Caki2 (cell line): ENCODE measurements at regions not wholly inside any gene's neighbourhood (a gene's known extent, or its start where the extent isn't known, plus 50 kb on each side); places are given as distances from the start of the nearest gene placed in this dataset.

Experiments used
- DNase-seq: peaks from one replicate; pipeline ENCODE4 v3.0.0-alpha.2; 2015; ENCODE audit warnings: low read depth
- in situ Hi-C: cut with HindIII; loops from 2 replicates; pipeline ENCODE4 v1.10.0; 2016; ENCODE audit warnings: low sequenced_read_pairs, low pct_unique_long_range_greater_than_20kb, mixed read lengths

DNA sequence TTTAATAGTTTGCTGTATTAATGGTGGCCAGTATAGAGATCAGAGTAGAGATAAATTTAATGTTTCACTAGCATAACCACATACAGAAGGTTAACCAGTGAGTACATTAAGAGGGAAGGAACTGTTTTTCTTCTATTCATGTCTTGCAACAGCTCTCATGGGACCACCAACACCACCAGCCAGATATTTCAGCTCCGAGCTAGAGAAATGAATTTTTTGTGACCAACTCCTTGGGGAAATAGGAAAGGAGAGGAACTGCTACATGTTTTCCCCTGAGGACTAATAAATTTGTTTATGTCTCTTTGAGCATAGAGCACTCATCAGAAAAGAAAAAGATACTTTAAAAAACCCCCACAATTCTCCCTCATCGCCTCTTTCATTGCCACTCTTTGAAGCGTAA, 247.5 kb downstream of the MBNL1 start:
- DNase-seq = no peak
- in situ Hi-C loops = no loop called here

DNA sequence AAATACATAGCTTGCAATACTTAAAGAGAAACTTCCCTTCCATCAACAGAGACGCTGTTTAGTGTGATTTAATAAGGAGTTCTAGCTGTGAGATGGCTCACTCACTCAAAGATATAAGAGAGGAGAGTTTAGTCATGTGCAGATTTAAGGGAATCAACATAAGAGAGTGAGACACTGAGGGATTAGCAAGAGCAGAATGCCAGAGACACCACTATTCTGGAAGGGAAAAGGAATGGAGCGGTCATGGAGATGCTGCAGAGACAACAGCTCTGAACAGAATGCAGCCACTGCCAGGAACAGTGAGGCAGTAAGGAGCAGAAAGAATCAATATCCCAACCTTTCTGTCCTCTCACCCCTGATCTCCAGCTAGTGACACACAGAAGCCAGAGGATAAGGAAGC, 248.8 kb downstream of the MBNL1 start:
- in situ Hi-C loops = no loop called here
- DNase-seq = no peak

DNA sequence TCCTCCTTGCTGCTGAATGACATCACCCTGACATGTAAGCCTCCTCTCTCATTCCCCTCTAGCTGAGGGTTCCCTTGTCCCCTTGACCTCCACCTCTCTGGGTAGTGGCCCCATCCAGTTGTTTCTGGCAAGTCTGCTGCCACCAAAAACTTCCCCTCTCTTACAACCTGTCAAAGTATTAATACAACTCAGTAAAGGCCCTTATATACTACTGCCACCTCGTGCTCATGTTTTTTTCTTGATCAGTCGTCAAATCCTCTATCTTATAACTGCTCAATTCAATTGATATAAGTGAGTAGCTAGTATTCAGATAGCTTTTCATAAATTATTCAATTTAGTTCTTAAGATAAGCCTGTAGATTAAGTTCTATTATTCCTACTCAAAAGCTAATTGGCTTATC, 249.6 kb downstream of the MBNL1 start:
- no peak for DNase-seq
- in situ Hi-C loops = no loop called here

DNA sequence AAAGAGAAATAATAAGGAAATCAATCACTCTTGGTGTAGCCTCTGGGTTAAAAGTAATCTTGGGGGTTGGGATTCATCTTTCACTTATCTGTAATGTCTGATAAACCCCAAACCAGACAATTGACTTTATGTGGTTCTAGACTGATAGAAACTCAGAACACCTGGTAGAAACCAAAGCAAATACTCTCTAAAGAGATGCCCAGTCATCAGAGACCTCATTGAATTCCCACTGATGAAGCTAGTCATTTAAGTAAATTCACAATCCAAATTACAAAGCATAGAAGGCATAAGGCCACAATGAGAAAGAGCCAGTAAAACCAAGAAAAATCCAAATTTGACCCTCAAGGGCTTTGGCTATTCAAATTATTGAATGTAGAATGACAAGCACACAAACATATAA, 250.6 kb downstream of the MBNL1 start:
- DNase-seq = no peak
- in situ Hi-C loops = no loop called here

DNA sequence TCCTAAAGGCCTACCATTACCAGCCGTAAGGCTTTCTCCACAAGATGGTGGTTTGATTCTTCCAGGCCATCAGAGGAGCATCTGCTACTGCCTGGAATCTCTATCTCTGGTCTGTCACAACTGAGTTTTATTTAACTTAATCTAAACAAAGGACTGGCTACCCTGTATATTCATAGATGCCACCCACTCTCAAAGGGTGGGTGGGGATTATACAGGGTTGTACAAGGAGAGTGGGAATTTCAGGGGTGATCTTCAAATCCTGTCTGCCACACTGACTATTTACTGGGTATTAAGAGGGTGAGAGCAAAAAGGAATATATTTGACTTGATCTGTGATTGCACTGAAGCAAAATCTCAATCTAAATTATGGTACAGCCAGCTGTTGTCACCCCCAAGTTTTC, 253.3 kb downstream of the MBNL1 start:
- in situ Hi-C loops = no loop called here

DNA sequence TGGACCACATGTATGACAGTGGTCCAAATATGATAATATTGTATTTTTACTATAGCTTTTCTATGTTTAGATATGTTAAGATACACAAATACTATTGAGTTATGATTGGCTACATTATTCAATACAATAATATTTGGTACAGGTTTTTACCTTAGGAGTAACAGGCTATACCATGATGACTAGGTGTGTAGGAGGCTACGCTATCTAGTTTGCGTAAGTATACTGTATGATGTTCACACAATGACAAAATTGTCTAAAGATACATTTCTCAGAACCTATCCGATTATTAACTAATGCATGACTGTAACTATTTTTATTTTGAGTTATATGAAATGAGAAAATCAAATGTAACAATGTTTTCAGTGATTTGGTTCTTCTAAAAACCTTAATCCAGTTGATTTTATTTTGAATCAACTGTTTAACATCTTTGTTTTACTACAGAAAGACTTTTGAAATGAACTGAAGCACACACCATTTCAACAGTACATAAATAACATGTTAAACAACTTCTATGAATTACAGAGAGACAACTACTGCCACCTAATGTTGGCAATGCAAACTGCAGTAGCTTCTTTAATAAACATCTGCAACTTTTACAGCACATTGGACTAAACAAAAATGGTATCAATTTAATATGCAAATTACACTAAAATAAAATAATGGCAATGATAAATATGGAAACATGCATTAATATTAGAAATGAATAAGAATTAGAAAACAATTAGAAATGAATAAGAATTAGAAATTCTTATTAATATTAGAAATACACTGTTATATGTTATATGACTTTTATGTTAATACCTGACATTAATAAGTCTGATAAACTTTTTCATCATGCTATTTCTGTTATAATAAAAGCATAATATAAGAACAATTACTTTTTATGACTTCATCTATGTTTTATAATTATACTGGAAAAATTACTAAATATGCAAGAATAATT, 255.7 kb downstream of the MBNL1 start:
- in situ Hi-C loops = no loop called here
- DNase-seq = peak; percentile 6

More for the DNA sequence above, 253.3 kb downstream of the MBNL1 start:
- no peak for DNase-seq

DNA sequence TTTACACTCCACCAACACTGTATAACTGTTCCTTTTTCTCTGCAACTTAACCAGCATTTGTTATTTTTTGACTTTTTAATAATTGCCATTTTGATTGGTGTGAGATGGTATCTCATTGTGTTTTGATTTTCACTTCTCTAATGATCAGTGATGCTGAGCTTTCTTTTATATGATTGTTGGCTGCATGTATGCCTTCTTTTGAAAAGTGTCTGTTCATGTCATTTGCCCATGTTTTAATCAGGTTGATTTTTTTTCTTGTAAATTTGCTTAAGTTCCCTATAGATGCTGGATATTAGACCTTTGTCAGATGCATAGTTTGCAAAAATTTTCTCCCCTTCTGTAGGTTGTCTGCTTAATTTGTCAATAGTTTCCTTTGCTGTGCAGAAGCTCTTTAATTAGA, 263.0 kb downstream of the MBNL1 start:
- in situ Hi-C loops = no loop called here
- DNase-seq = no peak

DNA sequence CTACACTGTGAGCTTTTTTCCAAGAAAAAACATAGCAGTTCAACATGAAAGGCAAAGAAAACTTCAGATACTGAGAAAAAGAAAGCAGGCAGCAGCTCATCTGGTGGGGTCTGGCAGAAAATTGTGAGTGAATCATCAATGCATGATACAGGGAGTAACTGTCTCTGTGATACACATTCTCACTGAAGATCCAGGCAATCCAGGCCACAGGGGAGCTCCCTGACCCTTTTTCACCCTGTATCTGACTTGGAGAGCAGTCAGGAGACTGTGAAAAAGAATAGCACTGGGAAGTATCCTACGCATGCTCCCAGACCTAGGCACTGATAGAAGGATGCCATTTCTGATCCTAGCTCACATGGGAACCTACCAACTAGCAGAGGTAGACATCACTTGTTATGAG, 269.8 kb downstream of the MBNL1 start:
- in situ Hi-C loops = no loop called here
- DNase-seq = no peak

DNA sequence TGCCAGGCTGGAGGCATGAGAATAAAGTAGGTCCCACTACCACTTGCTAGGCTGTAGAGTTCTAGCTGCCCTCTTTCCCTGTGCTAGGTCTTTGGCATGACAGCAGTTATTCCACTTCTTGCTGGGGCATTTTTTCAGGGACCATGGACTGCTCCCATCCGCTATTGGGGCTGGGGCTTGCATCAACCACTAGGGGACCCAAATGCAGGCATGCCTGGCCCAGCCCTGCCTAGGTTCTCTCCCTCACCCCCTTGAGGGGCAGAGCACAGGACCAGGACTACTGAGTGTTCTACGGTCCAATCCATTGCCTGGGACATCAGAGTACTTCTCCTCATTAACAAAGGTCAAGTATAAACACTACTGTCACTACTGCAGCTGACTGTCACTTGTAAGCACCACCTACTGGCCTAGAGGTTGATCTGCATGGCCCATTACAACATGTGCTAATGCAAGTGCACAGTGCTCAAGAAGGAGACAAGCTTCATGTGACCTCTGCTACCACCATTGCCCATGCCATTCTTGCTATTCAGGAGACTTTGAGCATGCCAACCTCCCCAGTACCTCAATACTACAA, 270.5 kb downstream of the MBNL1 start:
- in situ Hi-C loops = no loop called here
- DNase-seq = no peak

DNA sequence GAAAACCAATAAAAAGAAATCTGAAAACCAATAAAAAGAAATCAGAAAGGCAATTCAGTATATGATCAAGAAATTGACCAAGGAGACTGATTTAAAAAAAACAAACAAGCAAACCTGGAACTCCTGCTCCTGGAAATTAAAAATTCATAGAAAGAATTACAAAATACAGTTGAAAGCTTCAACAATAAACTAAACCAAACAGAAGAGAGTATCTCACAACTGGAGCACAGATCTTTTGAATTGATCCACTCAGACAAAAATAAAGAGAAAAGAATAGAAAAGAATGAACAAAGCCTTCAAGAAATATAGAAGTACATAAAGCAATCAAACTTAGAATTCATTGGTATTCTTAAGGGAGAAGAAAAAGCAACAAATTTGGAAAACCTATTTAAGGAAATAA, 271.4 kb downstream of the MBNL1 start:
- no peak for DNase-seq
- in situ Hi-C loops = no loop called here

DNA sequence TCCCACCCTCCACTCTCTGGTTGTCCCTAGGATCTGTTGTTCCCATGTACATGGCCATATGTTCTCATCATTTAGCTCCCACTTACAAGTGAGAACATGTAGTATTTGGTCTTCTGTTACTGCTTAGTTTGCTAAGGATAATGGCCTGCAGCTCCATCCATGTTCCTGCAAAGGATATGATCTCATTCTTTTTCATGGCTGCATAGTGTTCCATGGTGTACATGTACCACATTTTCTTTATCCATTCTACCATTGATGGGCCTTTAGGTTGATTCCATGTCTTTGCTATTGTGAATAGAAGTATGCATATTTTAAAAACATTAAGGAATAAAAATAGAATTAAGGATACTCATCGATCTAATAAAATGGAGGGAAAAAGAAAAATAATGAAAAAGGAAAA, 278.4 kb downstream of the MBNL1 start:
- in situ Hi-C loops = no loop called here
- DNase-seq = no peak

DNA sequence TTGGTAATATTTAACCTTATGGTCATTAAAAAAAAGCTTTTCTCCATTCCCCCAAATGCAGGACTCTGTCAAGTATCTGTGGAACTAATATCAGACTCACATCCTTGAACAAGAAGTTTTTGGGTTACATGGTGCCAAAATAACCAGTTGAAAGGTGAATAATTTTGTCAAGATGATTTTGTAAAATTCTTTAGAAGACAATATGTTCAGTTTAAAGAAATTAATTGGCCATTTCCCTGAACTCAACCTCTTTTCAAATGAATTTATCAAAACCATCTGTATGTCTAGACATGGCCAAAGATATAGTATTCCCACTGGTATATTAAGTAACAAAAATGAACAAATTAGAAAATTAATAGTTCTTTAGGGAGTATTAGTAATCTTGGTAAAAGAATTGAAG, 280.5 kb downstream of the MBNL1 start:
- in situ Hi-C loops = no loop called here
- DNase-seq = no peak

DNA sequence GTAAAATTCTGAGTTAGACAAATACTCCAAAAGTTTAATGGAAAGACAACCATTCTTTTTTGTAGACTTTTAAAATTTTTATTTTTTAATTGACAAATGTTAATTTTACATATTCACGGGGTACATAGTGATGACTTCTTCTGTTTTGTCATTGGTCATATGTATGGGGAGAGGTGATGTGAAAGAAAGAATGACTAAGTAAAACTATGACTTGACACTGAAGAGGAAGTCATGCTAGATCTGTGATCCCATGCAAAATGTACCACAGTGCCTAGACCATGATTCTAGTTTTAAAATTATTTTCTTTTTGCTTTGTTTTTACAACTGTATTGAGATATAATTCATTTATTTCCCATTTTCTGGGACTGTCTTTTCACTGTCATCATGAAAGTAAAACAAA, 281.6 kb downstream of the MBNL1 start:
- no peak for DNase-seq
- in situ Hi-C loops = no loop called here

DNA sequence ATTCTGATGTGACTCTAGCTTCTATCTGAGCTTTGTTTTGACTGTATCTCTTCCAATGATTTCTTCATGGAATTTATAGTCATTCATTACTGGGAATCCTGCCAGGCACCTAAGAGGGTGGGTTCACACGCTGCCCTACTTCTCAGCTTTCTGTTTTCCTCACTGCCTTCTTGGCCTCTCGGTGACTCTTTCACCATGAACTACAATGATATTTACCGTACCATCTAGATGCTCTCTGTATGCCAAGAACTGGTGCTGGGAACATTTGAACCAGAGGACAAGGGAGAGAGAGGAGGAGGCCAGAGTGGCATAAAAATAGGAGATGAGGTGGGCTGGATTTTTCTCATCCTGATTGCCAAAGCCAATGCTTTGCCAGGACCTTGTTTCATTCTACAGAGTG, 280.0 kb upstream of the P2RY1 start:
- in situ Hi-C loops = no loop called here
- DNase-seq = no peak

DNA sequence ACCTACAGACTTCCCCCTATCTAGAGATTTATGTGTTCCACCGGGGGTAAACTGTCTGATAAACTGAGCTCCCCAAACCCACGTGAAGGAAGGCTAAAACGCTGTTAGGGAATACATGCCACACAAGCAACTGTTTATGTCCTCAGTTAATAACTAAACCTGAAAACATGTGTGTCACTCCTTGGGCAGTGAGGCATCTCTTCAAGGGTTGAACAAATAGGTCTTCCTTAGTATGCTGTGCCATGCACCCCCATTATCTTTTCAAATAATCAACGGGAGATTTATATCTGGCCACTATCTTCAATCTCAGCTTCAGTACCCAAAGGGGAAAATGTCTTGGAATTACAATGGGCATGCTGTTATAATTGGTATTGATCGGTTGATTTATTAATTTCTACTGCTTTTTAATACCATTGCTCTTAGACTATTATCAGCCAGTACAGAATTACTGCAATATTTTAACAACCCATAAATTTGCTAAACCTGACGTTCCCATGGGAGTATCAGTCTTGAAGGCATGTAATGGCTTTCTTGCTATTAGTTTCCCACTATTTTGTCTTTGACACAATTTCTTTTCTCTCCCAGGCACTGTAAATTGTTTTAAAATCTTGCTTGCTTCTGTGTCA, 279.2 kb upstream of the P2RY1 start:
- no peak for DNase-seq
- in situ Hi-C loops = no loop called here

DNA sequence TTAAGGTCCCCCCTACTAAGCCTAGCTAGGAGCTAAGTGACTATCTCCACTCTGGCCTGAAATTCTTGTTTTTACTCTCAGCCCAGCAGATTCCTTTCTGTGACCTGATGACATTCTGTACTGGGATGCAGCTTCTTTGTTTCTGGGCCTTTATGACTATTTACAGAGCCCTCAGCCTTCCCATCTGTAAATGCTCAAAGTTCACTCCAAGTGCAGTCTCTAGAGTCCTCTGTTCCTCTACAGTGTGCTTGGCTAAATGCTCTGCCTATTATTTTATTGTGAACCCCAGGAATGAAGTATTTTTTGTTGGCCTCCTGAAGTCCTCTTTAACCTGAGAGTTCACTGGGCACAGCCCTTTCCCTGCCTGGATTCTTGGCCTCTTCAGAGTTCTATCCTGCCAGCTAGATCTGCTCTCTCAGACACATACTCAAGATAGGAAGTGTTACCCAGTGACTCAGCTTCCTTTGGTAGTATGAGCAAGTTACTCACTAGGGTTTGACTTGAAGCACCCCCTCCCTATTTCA, 278.1 kb upstream of the P2RY1 start:
- in situ Hi-C loops = no loop called here
- no peak for DNase-seq

DNA sequence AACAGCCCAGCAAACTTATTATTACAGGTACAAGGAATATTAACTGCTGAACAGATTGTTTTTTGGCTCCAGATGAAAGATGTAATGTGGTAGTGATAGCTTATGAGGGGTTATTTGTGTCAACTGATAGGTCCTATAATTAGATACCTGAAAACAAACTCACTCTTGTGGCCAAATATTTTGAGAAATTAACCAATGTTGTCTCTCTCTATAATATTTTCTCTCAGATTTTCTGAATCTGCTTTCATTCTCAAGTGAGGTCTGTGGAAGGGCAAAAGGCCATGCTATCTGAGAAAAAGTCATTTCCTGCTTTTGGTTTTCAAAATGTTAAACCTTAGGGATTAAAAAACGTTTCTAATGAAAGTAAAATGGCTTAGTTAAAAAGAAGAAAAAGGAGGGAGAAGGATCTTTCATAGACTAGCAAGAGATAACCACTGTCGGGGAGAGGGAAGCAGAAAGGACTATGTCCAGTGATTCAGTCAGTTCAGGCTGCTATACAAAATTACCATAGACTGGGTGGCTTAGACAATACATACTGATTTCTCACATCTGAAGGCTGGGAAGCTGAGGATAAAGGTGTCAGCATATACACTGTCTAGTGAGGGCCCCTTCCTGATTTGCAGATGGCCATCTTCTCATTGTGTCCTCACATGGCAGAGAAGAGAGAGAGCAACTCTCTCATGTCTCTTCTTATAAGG, 277.5 kb upstream of the P2RY1 start:
- no peak for DNase-seq
- in situ Hi-C loops = no loop called here

DNA sequence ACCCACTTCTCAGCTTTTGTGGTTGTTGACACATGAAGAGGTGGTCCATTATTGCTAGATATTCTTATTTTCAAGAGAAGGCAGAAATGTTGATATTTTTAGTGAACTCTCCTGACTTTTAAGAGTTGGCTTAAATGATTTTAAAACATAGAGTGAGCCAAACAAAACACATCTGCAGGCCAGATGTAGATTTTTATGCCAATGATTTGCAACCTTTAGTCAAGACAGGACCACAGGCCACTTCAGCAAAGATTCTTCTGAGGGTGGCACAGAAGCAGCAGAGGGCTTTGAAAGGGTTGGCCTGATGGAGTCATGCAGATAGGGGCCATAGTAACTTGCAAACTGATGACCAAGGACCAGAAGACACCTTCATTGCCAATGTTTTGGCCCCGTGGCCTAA, 276.5 kb upstream of the P2RY1 start:
- in situ Hi-C loops = no loop called here
- no peak for DNase-seq

DNA sequence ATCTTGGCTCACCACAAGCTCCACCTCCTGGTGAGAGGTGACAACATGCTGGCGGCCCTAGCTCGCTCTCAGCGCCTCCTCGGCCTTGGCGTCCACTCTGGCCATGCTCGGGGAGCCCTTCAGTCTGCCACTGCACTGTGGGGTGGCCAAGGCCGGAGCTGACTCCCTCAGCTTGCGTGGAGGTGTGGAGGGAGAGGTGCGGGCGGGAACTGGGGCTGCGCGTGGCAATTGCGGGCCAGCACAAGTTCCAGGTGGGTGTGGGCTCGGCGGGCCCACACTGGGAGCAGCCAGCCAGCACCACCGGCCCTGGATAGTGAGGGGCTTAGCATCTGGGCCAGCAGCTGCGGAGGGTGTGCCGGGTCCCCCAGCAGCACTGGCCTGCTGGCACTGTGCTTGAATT, 275.7 kb upstream of the P2RY1 start:
- no peak for DNase-seq

More for the DNA sequence above, 275.7 kb upstream of the P2RY1 start:
- in situ Hi-C loops = no loop called here
